ENCODE measurements at regions not wholly inside any gene's neighbourhood (a gene's known extent, or its start where the extent isn't known, plus 50 kb on each side); places are given as distances from the start of the nearest gene placed in this dataset.

GRCh38 chr14:59037620-59038019 is 150.8 kb upstream of the DAAM1 start:
- no peak for DNase-seq
- H3K27ac ChIP-seq: no peak overlapping the region
- H3F3A ChIP-seq (ENCODE audit: insufficient read depth, low read depth): no peaks in the 10 kb centered on the region
- POLR2A ChIA-PET (ENCODE audit: unreplicated experiment): no interaction called here
- H3K4me2 ChIP-seq: no peak overlapping the region
- H3K79me2 ChIP-seq (ENCODE audit: low read depth): no peaks in the 10 kb centered on the region
- no peaks in the 10 kb centered on the region for H3K4me1 ChIP-seq (replicated peaks; ENCODE audit: insufficient read depth)
- H4K20me1 ChIP-seq (ENCODE audit: insufficient read depth): no peaks in the 10 kb centered on the region
- H3K9me3 ChIP-seq (ENCODE audit: insufficient read depth, low read depth): no peaks in the 10 kb centered on the region
- no peak overlapping the region for H3K4me3 ChIP-seq
- no peak for TF ChIP-seq CTCF (conservative IDR thresholded peaks at IDR 0.05)
- no peaks in the 10 kb centered on the region for H3K36me3 ChIP-seq (ENCODE audit: low read depth)
- BruUV-seq (replicated peaks): no TSS peak
- CTCF ChIA-PET: interaction anchor here (0.6 kb wide), 1 partner anchor 88 kb away, joined by 3 read pairs; no protein-coding TSS in a partner anchor
- no peaks in the 10 kb centered on the region; the same call in 1 of the 2 replicates for H3K9me2 ChIP-seq (ENCODE audit: insufficient read depth)
- H3K27me3 ChIP-seq (ENCODE audit: insufficient read depth, low read depth): no peaks in the 10 kb centered on the region
- no peak overlapping the region for H2AFZ ChIP-seq
- intact Hi-C loops (cut with micrococcal nuclease; ENCODE audit: unreplicated experiment): no loop called here

GRCh38 chr14:59038746-59039145 is 149.7 kb upstream of the DAAM1 start:
- Histone ChIP-seq H3K9me3 (ENCODE audit: insufficient read depth, low read depth) (no peaks in the 10 kb centered on the region), H3K27me3 (ENCODE audit: insufficient read depth, low read depth) (no peaks in the 10 kb centered on the region), H3K9me2 (ENCODE audit: insufficient read depth) (no peaks in the 10 kb centered on the region; the same call in 1 of the 2 replicates), H2AFZ (no peak overlapping the region), H3K79me2 (ENCODE audit: low read depth) (no peaks in the 10 kb centered on the region), H3K4me2 (no peak overlapping the region), H3K36me3 (ENCODE audit: low read depth) (no peaks in the 10 kb centered on the region), H3F3A (ENCODE audit: insufficient read depth, low read depth) (no peaks in the 10 kb centered on the region), H3K27ac (no peak overlapping the region), H3K4me3 (no peak overlapping the region), H3K4me1 (replicated peaks; ENCODE audit: insufficient read depth) (no peaks in the 10 kb centered on the region), H4K20me1 (ENCODE audit: insufficient read depth) (no peaks in the 10 kb centered on the region)
- no TSS peak for BruUV-seq (replicated peaks)
- TF ChIP-seq EZH2 (IDR thresholded peaks at IDR 0.05; ENCODE audit: low read depth) (no peak), CTCF (conservative IDR thresholded peaks at IDR 0.05) (no peak)
- ChIA-PET CTCF (no interaction called here), POLR2A (ENCODE audit: unreplicated experiment) (no interaction called here)
- no peak for DNase-seq
- intact Hi-C loops (cut with micrococcal nuclease; ENCODE audit: unreplicated experiment): no loop called here

GRCh38 chr14:59041308-59041707 is 147.2 kb upstream of the DAAM1 start:
- Histone ChIP-seq H2AFZ (no peak overlapping the region), H3K36me3 (ENCODE audit: low read depth) (no peaks in the 10 kb centered on the region), H3K4me3 (no peak overlapping the region), H3K9me3 (ENCODE audit: insufficient read depth, low read depth) (no peaks in the 10 kb centered on the region), H3K9me2 (ENCODE audit: insufficient read depth) (no peaks in the 10 kb centered on the region; the same call in 1 of the 2 replicates), H3K79me2 (ENCODE audit: low read depth) (no peaks in the 10 kb centered on the region), H3K4me2 (no peak overlapping the region), H3K27ac (no peak overlapping the region), H4K20me1 (ENCODE audit: insufficient read depth) (no peaks in the 10 kb centered on the region), H3K4me1 (replicated peaks; ENCODE audit: insufficient read depth) (no peaks in the 10 kb centered on the region), H3K27me3 (ENCODE audit: insufficient read depth, low read depth) (no peaks in the 10 kb centered on the region), H3F3A (ENCODE audit: insufficient read depth, low read depth) (no peaks in the 10 kb centered on the region)
- ChIA-PET POLR2A (ENCODE audit: unreplicated experiment) (no interaction called here), CTCF (no interaction called here)
- intact Hi-C loops (cut with micrococcal nuclease; ENCODE audit: unreplicated experiment): no loop called here
- no peak for DNase-seq
- BruUV-seq (replicated peaks): no TSS peak
- TF ChIP-seq EZH2 (IDR thresholded peaks at IDR 0.05; ENCODE audit: low read depth) (no peak), CTCF (conservative IDR thresholded peaks at IDR 0.05) (no peak)
